ENCODE measurements at regions not wholly inside any gene's neighbourhood (a gene's known extent, or its start where the extent isn't known, plus 50 kb on each side); places are given as distances from the start of the nearest gene placed in this dataset.
"Not testable (repeated sequence)": the region's sequence is repeated elsewhere in the genome, so short reads cannot be mapped to it uniquely, and the experiment has no call there.

- DNase-seq: peak; percentile 80
These were observed 260.9 kb downstream of the TFAP2C start for GRCh38 chr20:56890011-56890410.

GRCh38 chr20:56893226-56893917 lies 264.3 kb downstream of the TFAP2C start:
- DNase-seq: peak; percentile 69

DNA sequence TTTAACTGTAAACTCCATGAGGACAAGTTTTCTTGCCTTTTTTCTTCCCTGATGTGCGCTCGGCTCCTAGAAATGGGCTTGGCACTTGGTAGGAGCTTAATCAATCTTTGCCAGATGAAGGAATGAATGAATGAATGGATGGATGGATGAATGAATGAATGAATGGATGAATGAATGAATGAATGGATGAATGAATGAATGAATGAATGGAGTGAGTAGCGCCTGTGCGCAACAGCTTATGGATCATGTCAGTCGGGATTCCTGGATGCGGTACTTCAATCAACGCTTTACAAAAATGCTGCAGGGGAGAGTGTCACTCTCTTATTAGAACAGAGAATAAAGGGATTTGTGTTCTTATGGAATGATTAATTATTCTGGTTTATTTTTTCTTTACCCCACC lies 267.3 kb downstream of the TFAP2C start:
- no peak for DNase-seq

DNA sequence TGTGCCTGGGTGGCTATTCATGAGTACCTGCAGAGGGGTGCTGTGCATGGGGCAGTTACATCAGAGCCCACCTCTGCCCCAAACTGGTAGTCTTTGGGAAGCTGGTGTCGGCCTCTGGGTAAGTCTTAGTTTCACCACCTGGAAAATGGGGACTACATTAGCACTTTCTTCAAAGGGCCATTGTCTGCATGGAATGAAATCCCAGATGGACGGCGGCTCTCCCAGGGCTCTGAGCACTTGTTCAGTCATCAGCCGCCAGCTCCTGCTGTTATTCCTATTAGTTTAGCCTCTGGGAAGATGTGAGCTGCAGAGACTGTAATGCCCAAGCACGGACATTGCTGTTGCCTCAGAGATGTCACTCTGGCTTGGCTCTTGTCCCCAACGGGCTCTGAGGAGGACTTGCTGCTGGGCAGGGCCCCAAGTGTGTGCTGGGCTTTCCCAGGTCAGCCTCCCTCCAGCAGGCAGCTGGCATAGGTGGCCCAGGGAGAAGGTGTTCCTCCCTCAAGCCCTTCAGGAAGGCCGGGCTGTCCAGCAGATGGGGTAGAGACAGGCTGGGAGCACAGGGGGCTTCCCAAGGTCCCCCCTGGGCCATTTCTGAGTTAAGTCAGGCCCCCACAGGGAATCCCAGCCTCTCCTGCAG lies 268.3 kb downstream of the TFAP2C start:
- DNase-seq: no peak

DNA sequence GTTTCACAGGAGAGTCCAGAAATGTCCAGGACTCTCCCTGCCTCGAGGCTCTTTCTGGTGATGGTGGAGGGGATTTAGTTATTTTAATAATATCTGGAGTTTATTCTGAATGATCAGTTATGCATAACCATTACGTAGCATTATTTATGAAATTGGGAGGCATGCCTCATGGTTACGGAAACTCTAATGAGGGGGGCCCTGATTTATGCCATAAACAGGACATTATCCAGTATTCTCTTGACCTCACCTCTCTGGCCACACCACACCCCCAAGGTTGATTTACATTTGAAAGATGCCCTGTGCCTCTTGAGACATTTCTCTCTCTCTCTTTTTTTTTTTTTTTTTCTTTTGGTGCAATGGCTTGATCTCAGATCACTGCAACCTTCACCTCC lies 268.8 kb downstream of the TFAP2C start:
- no peak for DNase-seq

GRCh38 chr20:56899506-56899905 lies 270.4 kb downstream of the TFAP2C start:
- DNase-seq: no peak

GRCh38 chr20:56900252-56900651 lies 271.1 kb downstream of the TFAP2C start:
- no peak for DNase-seq

DNA sequence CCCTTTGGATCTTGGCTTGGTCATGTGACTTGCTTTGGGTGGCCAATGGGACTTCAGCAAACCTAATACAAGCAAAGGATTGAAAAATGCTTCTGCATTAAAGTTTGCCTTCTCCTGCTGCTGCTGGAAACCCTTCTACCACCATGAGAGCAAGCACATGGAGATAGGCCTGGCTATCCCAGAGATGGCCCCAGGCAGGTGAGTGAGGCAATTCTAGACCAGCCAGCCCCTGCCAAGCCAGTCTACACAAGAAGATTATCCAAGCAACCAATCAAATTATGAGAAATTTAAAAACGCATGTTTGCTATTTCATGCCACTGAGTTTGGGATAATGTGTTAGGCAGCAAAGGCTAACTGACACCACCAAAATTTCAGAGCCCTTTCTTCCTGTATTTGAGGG lies 274.3 kb downstream of the TFAP2C start:
- no peak for DNase-seq

DNA sequence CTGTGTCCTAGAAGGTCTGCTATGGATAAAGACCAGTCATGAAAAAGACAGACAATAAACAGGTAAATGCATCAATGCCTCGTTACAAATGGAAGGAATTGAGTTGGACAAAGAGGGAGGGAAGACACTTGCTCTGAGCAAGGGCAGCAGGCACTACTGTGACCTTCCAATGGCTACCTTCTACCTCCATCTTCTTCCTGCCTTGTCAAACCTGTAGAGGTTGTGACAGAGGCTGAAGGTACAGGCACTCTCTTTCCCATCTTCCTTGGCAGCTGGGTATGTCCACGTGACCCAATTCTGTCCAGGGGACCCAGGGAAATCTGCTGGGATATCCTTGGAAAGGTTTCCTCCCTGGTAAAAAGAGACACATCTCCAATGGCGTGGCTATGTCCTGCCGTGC lies 274.8 kb downstream of the TFAP2C start:
- DNase-seq: no peak

- DNase-seq: no peak
These were observed 281.0 kb downstream of the TFAP2C start for GRCh38 chr20:56909918-56910714.

GRCh38 chr20:56911946-56912345 lies 282.8 kb downstream of the TFAP2C start:
- DNase-seq: no peak

- DNase-seq: no peak
These were observed 285.4 kb downstream of the TFAP2C start for GRCh38 chr20:56914532-56914931.

DNA sequence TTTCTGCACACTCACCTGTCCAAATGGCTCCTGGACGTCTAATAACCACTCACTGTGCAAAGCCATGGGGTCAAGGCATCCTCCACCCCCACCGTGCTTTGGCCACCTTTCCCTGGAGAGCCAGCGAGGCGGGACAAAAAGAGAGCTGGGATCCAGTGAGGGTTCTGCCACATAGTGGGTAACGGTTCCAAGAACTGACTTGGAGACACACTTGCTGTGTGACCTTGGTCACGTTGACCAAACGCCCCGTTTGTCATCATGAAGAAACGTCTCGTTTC lies 287.2 kb downstream of the TFAP2C start:
- no peak for DNase-seq

- not testable (repeated sequence) for DNase-seq
These were observed 290.9 kb downstream of the TFAP2C start for GRCh38 chr20:56920041-56920440.

GRCh38 chr20:56922497-56922896 lies 293.4 kb downstream of the TFAP2C start:
- DNase-seq: no peak

- no peak for DNase-seq
These were observed 295.4 kb downstream of the TFAP2C start for GRCh38 chr20:56924292-56925081.

- DNase-seq: peak; percentile 97
These were observed 296.1 kb downstream of the TFAP2C start for GRCh38 chr20:56925082-56925830.

GRCh38 chr20:56925831-56926170 lies 296.7 kb downstream of the TFAP2C start:
- DNase-seq: peak; percentile 64

- DNase-seq: no peak
These were observed 297.4 kb downstream of the TFAP2C start for GRCh38 chr20:56926501-56926900.

DNA sequence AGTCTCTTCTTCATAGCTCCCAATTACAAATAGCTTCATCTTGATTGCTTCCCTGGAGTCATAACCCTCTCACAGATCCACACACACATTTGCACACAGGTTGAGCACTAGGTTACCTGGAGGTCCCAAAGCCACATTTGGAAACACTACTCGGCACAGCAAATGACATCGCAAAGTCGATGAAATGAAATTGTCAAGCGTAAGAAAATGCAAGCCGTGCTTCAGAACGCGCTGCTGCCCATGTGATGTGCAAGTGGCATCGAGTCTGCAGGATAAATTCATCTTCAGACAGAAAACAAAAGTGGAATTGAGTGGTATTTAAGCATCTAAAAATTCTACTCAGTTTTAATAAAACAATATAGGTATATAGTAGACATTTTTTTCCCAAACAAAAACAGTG lies 298.0 kb downstream of the TFAP2C start:
- no peak for DNase-seq

GRCh38 chr20:56928007-56928406 lies 298.9 kb downstream of the TFAP2C start:
- no peak for DNase-seq

GRCh38 chr20:56929606-56930005 lies 300.5 kb downstream of the TFAP2C start:
- peak; percentile 76 for DNase-seq

DNA sequence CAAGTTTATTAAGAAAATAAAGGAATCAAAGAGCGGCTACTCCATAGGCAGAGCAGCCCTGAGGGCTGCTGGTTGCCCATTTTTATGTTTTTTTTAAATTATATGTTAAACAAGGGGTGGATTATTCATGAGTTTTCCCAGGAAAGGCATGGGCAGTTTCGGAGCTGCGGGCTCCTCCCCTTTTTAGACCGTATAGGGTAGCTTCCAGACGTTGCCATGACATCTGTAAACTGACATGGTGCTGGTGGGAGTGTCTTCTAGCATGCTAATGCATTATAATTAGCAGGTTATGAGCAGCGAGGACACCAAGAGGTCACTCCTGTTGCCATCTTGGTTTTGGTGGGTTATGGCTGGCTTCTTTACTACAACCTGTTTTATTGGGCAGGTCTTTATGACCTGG lies 301.8 kb downstream of the TFAP2C start:
- DNase-seq: no peak

Data from islet precursor cell (in vitro differentiated cells).